PC-9 (cell line): ENCODE measurements at regions not wholly inside any gene's neighbourhood (a gene's known extent, or its start where the extent isn't known, plus 50 kb on each side); places are given as distances from the start of the nearest gene placed in this dataset.

Source experiments
- EZH2 ChIP-seq: fragments of 200-600 bp; sonication (generic); IDR thresholded peaks from 2 replicates; pipeline ENCODE4 v1.8.0; 2017; ENCODE audit warnings: antibody characterized with exemption, low read depth
- TF ChIP-seq, protein P1 (sequence below): fragments of 200-600 bp; sonication (generic); conservative IDR thresholded peaks from 2 replicates; pipeline ENCODE4 v1.6.1; 2017; ENCODE audit warnings: mixed run types, antibody characterized with exemption, mild to moderate bottlenecking, moderate library complexity

DNA sequence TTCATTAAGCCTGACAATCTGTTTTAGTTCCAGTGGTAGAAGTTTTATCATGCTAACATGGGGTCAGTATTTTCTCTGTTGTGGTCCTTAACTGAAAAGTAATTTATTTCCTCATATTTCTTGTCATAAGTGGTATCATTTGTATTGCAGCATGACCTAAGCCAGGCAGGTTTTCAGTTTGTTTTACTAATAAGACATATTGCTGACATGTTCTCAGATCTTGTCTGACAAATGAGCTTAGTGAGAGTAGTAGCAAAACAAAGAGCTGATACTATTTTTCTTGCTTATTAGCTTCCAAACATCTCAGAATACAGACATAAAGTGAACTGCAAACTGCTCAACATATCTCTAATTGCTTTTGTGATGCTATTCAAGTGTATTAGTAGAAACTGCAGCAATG, 293.6 kb downstream of the DSEL start:
- TF ChIP-seq, protein P1, sequence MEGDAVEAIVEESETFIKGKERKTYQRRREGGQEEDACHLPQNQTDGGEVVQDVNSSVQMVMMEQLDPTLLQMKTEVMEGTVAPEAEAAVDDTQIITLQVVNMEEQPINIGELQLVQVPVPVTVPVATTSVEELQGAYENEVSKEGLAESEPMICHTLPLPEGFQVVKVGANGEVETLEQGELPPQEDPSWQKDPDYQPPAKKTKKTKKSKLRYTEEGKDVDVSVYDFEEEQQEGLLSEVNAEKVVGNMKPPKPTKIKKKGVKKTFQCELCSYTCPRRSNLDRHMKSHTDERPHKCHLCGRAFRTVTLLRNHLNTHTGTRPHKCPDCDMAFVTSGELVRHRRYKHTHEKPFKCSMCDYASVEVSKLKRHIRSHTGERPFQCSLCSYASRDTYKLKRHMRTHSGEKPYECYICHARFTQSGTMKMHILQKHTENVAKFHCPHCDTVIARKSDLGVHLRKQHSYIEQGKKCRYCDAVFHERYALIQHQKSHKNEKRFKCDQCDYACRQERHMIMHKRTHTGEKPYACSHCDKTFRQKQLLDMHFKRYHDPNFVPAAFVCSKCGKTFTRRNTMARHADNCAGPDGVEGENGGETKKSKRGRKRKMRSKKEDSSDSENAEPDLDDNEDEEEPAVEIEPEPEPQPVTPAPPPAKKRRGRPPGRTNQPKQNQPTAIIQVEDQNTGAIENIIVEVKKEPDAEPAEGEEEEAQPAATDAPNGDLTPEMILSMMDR: no peak
- no peak for TF ChIP-seq EZH2
